Smooth muscle cell (in vitro differentiated cells): ENCODE measurements at regions not wholly inside any gene's neighbourhood (a gene's known extent, or its start where the extent isn't known, plus 50 kb on each side); places are given as distances from the start of the nearest gene placed in this dataset.
"Not testable (repeated sequence)": the region's sequence is repeated elsewhere in the genome, so short reads cannot be mapped to it uniquely, and the experiment has no call there.

Source experiments
- DNase-seq: peaks from one replicate; lab custom pipeline; 2025; ENCODE audit not compliant: unreplicated experiment; lab: John Stamatoyannopoulos, UW
- H2AFZ ChIP-seq: fragments of 200-600 bp; sonication (generic); 2 replicates; pipeline ENCODE4 v1.6.0; 2016; ENCODE audit warnings: antibody characterized with exemption, low read depth, mild to moderate bottlenecking
- H3F3A ChIP-seq: fragments of 200-600 bp; sonication (generic); 2 replicates; pipeline ENCODE4 v1.6.0; 2017; ENCODE audit warnings: antibody characterized with exemption, low read depth
- H3K27ac ChIP-seq: fragments of 200-600 bp; sonication (generic); 2 replicates; pipeline ENCODE4 v1.5.1; 2016; ENCODE audit warnings: low read depth, mild to moderate bottlenecking
- H3K27me3 ChIP-seq: fragments of 200-600 bp; sonication (generic); 2 replicates; pipeline ENCODE4 v1.6.1; 2016; ENCODE audit warnings: low read depth, mild to moderate bottlenecking
- H3K36me3 ChIP-seq: fragments of 200-600 bp; sonication (generic); 2 replicates; pipeline ENCODE4 v1.5.1; 2016; ENCODE audit warnings: low read depth
- H3K4me1 ChIP-seq: fragments of 200-600 bp; sonication (generic); 2 replicates; pipeline ENCODE4 v1.5.1; 2016; ENCODE audit warnings: low read depth
- H3K4me2 ChIP-seq: fragments of 200-600 bp; sonication (generic); 2 replicates; pipeline ENCODE4 v1.6.0; 2016; ENCODE audit warnings: mild to moderate bottlenecking
- H3K4me3 ChIP-seq: fragments of 200-600 bp; sonication (generic); 2 replicates; pipeline ENCODE4 v1.5.1; 2016; ENCODE audit warnings: mild to moderate bottlenecking
- H3K79me2 ChIP-seq: fragments of 200-600 bp; sonication (generic); 2 replicates; pipeline ENCODE4 v1.6.0; 2016; ENCODE audit warnings: low read depth, mild to moderate bottlenecking
- H3K9ac ChIP-seq: fragments of 200-600 bp; sonication (generic); 2 replicates; pipeline ENCODE4 v1.6.0; 2016; ENCODE audit warnings: low read depth
- H3K9me3 ChIP-seq: fragments of 200-600 bp; sonication (generic); replicated peaks from 2 replicates; pipeline ENCODE4 v1.5.1; 2016; ENCODE audit warnings: low read depth
- H4K20me1 ChIP-seq: fragments of 200-600 bp; sonication (generic); 2 replicates; pipeline ENCODE4 v1.6.0; 2016; ENCODE audit warnings: low read depth
- CTCF ChIP-seq: fragments of 200-600 bp; sonication (generic); IDR thresholded peaks from 2 replicates; pipeline ENCODE4 v1.5.1; 2017; ENCODE audit warnings: borderline replicate concordance, mild to moderate bottlenecking, antibody characterized with exemption; ENCODE audit not compliant: insufficient read depth, poor library complexity, severe bottlenecking
- WGBS: methylation state at CpG from one replicate; pipeline ENCODE4 v1.1.7; 2016; ENCODE audit warnings: low lambda C conversion rate; 5-methylcytosine and 5-hydroxymethylcytosine counted together

- H3K36me3 ChIP-seq, H3K9me3 ChIP-seq, H3K4me1 ChIP-seq, H2AFZ ChIP-seq, H3K9ac ChIP-seq, H4K20me1 ChIP-seq, H3K4me2 ChIP-seq, H3F3A ChIP-seq, H3K79me2 ChIP-seq, H3K27ac ChIP-seq, H3K27me3 ChIP-seq, H3K4me3 ChIP-seq: not testable (repeated sequence)
- 0% methylated on average over 9 of the region's 19 CpGs for WGBS
- TF ChIP-seq CTCF = peak; percentile 60
- peak; percentile 2 for DNase-seq
Measured at GRCh38 chr16:16593156-16593863, 214.4 kb downstream of the NPIPA7 start.

- H3K9me3 ChIP-seq, H4K20me1 ChIP-seq, DNase-seq, H3K27ac ChIP-seq, H3K4me2 ChIP-seq, H3K79me2 ChIP-seq, H3K36me3 ChIP-seq, H3K4me1 ChIP-seq, H3K4me3 ChIP-seq, H2AFZ ChIP-seq, H3K27me3 ChIP-seq, H3K9ac ChIP-seq, H3F3A ChIP-seq: not testable (repeated sequence)
- WGBS = 55% methylated on average over 3 of the region's 10 CpGs
Measured at GRCh38 chr16:16595029-16595718, 216.2 kb downstream of the NPIPA7 start.

- not testable (repeated sequence) for H3K79me2 ChIP-seq, H3K27ac ChIP-seq, H2AFZ ChIP-seq, H3K9ac ChIP-seq, H3K36me3 ChIP-seq, H4K20me1 ChIP-seq, H3K9me3 ChIP-seq, H3K4me1 ChIP-seq, H3K27me3 ChIP-seq, H3F3A ChIP-seq, H3K4me2 ChIP-seq, H3K4me3 ChIP-seq, DNase-seq
- WGBS = 68% methylated on average over 4 of the region's 4 CpGs
Measured at GRCh38 chr16:16601239-16601638, 222.3 kb downstream of the NPIPA7 start.

GRCh38 chr16:16607401-16608082 lies 228.6 kb downstream of the NPIPA7 start:
- not testable (repeated sequence) for H3K9me3 ChIP-seq, H3K36me3 ChIP-seq, DNase-seq, H3K4me3 ChIP-seq, H4K20me1 ChIP-seq, H3K79me2 ChIP-seq, H3K4me2 ChIP-seq, H3K4me1 ChIP-seq, H2AFZ ChIP-seq, H3K9ac ChIP-seq, H3K27ac ChIP-seq, H3F3A ChIP-seq, H3K27me3 ChIP-seq
- 84% methylated on average over 5 of the region's 8 CpGs for WGBS

- not testable (repeated sequence) for H3K9ac ChIP-seq
- 82% methylated on average over 6 of the region's 6 CpGs for WGBS
Measured at GRCh38 chr16:16609627-16610026, 230.7 kb downstream of the NPIPA7 start.

GRCh38 chr16:16610389-16610967 lies 231.5 kb downstream of the NPIPA7 start:
- not testable (repeated sequence) for H3K9me3 ChIP-seq, H3K27me3 ChIP-seq, H3K9ac ChIP-seq, H3K4me2 ChIP-seq, H3K4me1 ChIP-seq, H3K36me3 ChIP-seq, DNase-seq, H3K4me3 ChIP-seq, H3K27ac ChIP-seq, H3K79me2 ChIP-seq, H3F3A ChIP-seq, H2AFZ ChIP-seq, H4K20me1 ChIP-seq
- 67% methylated on average over 5 of the region's 10 CpGs for WGBS

More at GRCh38 chr16:16609627-16610026, 230.7 kb downstream of the NPIPA7 start:
- H3K27me3 ChIP-seq, H3K9me3 ChIP-seq, H3K27ac ChIP-seq, H3K4me2 ChIP-seq, H3K79me2 ChIP-seq, H2AFZ ChIP-seq, DNase-seq, H3K36me3 ChIP-seq, H3F3A ChIP-seq, H3K4me1 ChIP-seq, H4K20me1 ChIP-seq, H3K4me3 ChIP-seq: not testable (repeated sequence)

GRCh38 chr16:16613212-16613611 lies 234.3 kb downstream of the NPIPA7 start:
- not testable (repeated sequence) for DNase-seq
- 6% methylated on average over 2 of the region's 4 CpGs for WGBS

More at GRCh38 chr16:16613212-16613611, 234.3 kb downstream of the NPIPA7 start:
- H3K79me2 ChIP-seq, H4K20me1 ChIP-seq, H3K4me2 ChIP-seq, H2AFZ ChIP-seq, H3K9me3 ChIP-seq, H3K4me3 ChIP-seq, H3K27ac ChIP-seq, H3K27me3 ChIP-seq, H3K9ac ChIP-seq, H3K4me1 ChIP-seq, H3F3A ChIP-seq, H3K36me3 ChIP-seq: not testable (repeated sequence)
